T-helper 1 cell treated with Interleukin-12 subunit alpha and Interleukin-12 subunit beta and Interleukin-4 antibody, amounts not matched to agents 30 ng/mL and 1 ng/mL, for 36 hours (primary cell): ENCODE measurements at regions not wholly inside any gene's neighbourhood (a gene's known extent, or its start where the extent isn't known, plus 50 kb on each side); places are given as distances from the start of the nearest gene placed in this dataset.
"Not testable (repeated sequence)": the region's sequence is repeated elsewhere in the genome, so short reads cannot be mapped to it uniquely, and the experiment has no call there.

ENCODE experiments used
- intact Hi-C: fragments of 100-400 bp; cut with micrococcal nuclease; formaldehyde crosslinking; loops from one replicate; pipeline ENCODE4 v1.15.1; 2024

GRCh38 chr11:98234698-98235097 lies 786.1 kb upstream of the CNTN5 start:
- intact Hi-C loops, result no loop called here

- intact Hi-C loops, result no loop called here
These were observed 776.9 kb upstream of the CNTN5 start for GRCh38 chr11:98243897-98244296.

GRCh38 chr11:98260983-98261382 lies 759.8 kb upstream of the CNTN5 start:
- intact Hi-C loops, result no loop called here

DNA sequence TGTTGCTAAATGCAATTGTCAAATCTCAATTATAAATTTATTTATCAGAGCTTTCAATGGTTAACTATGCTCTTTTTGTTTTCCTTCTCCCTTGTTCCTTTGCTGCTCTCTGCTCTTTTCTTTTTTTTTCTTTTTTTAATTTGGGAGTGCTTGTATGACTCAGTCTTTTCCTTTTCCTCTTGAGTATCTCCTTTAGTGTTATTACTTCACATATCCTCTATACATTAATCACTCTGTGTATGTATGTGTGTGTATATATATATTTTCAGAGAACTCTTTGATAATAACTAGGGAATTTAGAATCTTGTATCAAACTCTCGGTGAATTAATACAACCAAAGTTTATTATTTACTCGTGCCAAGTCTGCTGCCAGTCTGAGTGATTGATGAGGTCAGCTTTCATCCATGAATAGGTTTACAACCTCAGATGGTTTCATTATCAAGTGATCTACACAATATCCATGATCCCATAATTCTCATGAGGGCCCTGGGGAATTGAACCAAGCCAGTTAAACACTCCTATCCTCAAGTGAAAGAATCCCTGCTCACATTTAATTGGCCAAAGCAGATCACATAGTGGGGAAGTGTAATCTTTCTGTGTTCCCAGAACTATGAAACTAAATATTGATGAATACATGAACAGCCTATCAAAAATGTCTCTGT lies 743.4 kb upstream of the CNTN5 start:
- intact Hi-C loops, result no loop called here

- intact Hi-C loops, result no loop called here
These were observed 731.0 kb upstream of the CNTN5 start for GRCh38 chr11:98289617-98290263.

- intact Hi-C loops, result no loop called here
These were observed 724.5 kb upstream of the CNTN5 start for GRCh38 chr11:98296091-98296880.

DNA sequence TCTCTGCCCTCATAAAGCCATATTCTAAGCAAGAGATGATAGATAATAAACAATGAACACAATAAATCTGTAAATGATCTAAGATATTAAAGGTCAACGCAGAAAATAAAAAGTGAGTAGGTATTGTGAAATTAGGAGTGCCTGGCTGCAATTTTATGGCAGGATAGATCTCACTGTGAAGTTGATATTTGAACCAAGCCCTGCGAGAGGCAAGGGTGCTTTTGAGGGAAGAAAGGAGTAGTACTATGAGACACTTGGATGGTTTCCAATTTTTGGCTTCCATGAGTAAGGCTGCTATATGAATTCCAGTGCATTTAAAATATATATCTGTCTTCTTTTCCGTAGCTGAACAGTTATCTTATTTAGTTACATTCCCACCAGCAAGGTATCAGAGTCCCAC lies 720.0 kb upstream of the CNTN5 start:
- intact Hi-C loops, result no loop called here

- intact Hi-C loops, result no loop called here
These were observed 712.8 kb upstream of the CNTN5 start for GRCh38 chr11:98307827-98308491.

GRCh38 chr11:98330306-98330705 lies 690.4 kb upstream of the CNTN5 start:
- intact Hi-C loops, result not testable (repeated sequence)

- intact Hi-C loops, result no loop called here
These were observed 662.2 kb upstream of the CNTN5 start for GRCh38 chr11:98358551-98358950.

- intact Hi-C loops, result no loop called here
These were observed 655.6 kb upstream of the CNTN5 start for GRCh38 chr11:98365190-98365589.

DNA sequence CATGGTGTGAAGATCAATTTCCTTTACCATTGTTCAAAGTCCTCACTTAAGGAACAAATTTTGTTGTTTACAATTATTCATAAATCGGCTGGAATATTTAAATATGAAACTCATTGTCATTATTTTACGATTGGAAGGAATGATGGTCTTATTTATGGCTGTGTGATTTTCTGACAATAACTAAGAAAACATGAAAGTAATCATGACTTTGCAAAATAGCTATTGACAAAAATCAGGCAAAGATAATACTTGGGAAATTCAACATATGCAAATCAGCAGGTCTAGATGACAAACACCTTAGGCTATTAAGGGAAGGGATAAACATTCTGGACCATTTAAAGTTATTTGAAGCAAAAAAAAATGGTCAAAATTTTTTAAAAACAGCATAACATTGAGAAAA lies 654.8 kb upstream of the CNTN5 start:
- intact Hi-C loops, result no loop called here

DNA sequence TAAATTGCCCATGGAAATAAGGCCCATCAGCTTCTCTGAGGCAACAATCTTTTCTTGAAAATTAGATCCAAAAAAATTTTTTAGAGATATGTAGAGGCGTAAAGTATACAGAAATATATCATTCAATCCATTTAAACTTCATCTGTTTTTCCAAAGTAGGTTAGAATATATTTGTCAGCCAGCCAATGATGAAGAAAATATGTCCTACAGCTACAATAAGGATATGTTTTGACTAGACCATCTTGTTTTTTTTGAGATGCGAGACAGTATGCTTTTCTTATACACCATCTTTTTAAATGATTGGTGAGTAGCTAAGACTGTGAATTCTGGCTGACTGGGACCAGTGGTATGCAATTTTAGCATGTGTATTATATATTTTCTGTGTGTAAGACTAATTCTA lies 630.4 kb upstream of the CNTN5 start:
- intact Hi-C loops, result no loop called here

GRCh38 chr11:98394500-98394899 lies 626.2 kb upstream of the CNTN5 start:
- intact Hi-C loops, result not testable (repeated sequence)

- intact Hi-C loops, result no loop called here
These were observed 622.2 kb upstream of the CNTN5 start for GRCh38 chr11:98398508-98398907.

- intact Hi-C loops, result no loop called here
These were observed 611.7 kb upstream of the CNTN5 start for GRCh38 chr11:98409069-98409468.

- intact Hi-C loops, result no loop called here
These were observed 609.0 kb upstream of the CNTN5 start for GRCh38 chr11:98411777-98412176.

DNA sequence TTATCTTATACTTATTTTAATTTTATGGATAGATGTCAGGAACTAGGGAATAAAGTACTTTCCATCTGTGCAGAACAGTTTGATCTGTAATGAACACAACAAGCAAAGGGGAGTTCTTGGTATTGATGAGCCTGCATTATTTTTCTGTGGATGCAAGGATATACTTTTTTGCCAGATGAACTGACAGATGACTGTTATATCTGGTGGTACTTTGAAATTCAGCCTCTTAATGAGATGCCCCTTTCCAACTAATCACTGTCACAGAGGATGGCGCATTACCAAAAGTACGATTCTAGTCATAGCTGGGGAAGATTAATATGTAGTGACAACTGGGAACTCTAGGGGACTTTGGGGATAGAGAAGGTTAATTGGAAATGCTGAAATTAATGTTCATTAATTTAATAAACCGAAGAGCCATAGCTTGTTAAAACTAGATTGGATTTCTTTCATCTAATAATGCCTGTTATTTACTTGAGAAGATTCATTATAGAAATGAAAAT lies 603.4 kb upstream of the CNTN5 start:
- intact Hi-C loops, result no loop called here

DNA sequence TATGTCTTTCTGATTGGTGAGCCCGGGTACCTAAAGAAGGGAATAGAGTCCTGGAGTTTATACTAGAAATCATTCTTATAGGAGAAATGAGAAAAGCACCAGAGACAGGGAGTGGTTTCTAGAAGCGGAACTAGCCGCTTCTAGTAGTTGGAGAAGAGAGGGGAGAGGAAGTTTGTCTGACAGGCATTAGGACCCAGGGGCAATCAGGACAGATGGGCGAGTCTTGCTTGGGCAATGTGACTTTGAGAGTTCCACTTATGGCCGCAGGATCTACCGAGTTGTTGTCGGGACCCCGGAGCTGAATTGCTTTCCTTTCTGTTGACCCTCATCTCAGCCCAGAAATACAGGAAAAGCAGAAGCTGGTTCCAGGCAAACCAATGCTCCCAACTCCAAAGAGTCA lies 596.8 kb upstream of the CNTN5 start:
- intact Hi-C loops, result no loop called here

DNA sequence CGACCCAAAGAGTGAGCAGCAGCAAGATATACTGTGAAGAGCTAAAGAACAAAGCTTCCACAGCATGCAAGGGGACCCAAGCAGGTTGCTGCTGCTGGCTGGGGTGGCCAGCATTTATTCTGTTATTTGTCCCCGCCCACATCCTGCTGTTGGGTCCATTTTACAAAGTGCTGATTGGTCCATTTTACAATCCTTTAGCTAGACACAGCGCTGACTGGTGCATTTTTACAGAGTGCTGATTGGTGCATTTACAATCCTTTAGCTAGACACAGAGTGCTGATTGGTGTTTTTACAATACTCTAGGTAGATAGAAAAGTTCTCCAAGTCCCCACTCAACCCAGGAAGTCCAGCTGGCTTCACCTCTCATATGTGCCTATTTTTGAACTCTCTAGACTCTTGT lies 596.0 kb upstream of the CNTN5 start:
- intact Hi-C loops, result not testable (repeated sequence)

GRCh38 chr11:98431463-98432359 lies 589.0 kb upstream of the CNTN5 start:
- intact Hi-C loops, result no loop called here
